Uterus (tissue), 2 donors: ENCODE measurements at regions not wholly inside any gene's neighbourhood (a gene's known extent, or its start where the extent isn't known, plus 50 kb on each side); places are given as distances from the start of the nearest gene placed in this dataset.
"Not testable (repeated sequence)": the region's sequence is repeated elsewhere in the genome, so short reads cannot be mapped to it uniquely, and the experiment has no call there.

Source experiments
- POLR2A ChIP-seq, 2 donors: fragments of 450-650 bp; IDR thresholded peaks; one replicate each; pipeline ENCODE4 v1.6.1; 2016; ENCODE audit warnings: antibody characterized with exemption in 2 of 2, mild to moderate bottlenecking in 1 of 2, moderate library complexity in 1 of 2
- TF ChIP-seq, protein P1 (sequence below), 4 experiments: fragments of 200-600 bp in 2 of 4; fragments of 450-650 bp in 2 of 4; sonication (generic) in 2 of 4; IDR thresholded peaks; one replicate each; pipeline ENCODE4 v1.5.1; 2016 to 2019; ENCODE audit warnings: antibody characterized with exemption in 4 of 4, mild to moderate bottlenecking in 2 of 4, moderate library complexity in 1 of 4

DNA sequence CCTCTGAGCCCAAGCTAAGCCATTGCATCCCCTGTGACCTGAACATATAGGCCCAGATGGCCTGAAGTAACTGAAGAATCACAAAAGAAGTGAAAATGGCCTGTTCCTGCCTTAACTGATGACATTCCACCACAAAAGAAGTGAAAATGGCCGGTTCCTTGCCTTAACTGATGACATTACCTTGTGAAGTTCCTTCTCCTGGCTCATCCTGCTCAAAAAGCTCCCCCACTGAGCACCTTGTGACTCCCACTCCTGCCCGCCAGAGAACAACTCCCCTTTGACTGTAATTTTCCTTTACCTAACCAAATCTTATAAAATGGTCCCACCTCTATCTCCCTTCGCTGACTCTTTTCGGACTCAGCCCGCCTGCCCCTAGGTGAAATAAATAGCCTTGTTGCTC is 399.5 kb upstream of the ZNF804A start:
- TF ChIP-seq POLR2A (IDR thresholded peaks at IDR 0.05): not testable (repeated sequence)
- TF ChIP-seq, protein P1, sequence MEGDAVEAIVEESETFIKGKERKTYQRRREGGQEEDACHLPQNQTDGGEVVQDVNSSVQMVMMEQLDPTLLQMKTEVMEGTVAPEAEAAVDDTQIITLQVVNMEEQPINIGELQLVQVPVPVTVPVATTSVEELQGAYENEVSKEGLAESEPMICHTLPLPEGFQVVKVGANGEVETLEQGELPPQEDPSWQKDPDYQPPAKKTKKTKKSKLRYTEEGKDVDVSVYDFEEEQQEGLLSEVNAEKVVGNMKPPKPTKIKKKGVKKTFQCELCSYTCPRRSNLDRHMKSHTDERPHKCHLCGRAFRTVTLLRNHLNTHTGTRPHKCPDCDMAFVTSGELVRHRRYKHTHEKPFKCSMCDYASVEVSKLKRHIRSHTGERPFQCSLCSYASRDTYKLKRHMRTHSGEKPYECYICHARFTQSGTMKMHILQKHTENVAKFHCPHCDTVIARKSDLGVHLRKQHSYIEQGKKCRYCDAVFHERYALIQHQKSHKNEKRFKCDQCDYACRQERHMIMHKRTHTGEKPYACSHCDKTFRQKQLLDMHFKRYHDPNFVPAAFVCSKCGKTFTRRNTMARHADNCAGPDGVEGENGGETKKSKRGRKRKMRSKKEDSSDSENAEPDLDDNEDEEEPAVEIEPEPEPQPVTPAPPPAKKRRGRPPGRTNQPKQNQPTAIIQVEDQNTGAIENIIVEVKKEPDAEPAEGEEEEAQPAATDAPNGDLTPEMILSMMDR (IDR thresholded peaks at IDR 0.05): not testable (repeated sequence)
